ENCODE measurements at regions not wholly inside any gene's neighbourhood (a gene's known extent, or its start where the extent isn't known, plus 50 kb on each side); places are given as distances from the start of the nearest gene placed in this dataset.

- Histone ChIP-seq H3K4me3 (ENCODE audit: low read depth, low read length) (no peak overlapping the region), H3K9me3 (ENCODE audit: control insufficient read depth, insufficient read depth, low read depth, low read length) (no peaks in the 10 kb centered on the region), H3K27ac (ENCODE audit: extremely low read depth, low read depth, low read length) (no peak overlapping the region), H3K36me3 (ENCODE audit: control insufficient read depth in 2 of 2, insufficient read depth in 1 of 2, low read length in 2 of 2) (no peaks in the 10 kb centered on the region), H3K4me1 (ENCODE audit: control insufficient read depth, insufficient read depth, low read length) (no peaks in the 10 kb centered on the region)
- TF ChIP-seq, protein P1, sequence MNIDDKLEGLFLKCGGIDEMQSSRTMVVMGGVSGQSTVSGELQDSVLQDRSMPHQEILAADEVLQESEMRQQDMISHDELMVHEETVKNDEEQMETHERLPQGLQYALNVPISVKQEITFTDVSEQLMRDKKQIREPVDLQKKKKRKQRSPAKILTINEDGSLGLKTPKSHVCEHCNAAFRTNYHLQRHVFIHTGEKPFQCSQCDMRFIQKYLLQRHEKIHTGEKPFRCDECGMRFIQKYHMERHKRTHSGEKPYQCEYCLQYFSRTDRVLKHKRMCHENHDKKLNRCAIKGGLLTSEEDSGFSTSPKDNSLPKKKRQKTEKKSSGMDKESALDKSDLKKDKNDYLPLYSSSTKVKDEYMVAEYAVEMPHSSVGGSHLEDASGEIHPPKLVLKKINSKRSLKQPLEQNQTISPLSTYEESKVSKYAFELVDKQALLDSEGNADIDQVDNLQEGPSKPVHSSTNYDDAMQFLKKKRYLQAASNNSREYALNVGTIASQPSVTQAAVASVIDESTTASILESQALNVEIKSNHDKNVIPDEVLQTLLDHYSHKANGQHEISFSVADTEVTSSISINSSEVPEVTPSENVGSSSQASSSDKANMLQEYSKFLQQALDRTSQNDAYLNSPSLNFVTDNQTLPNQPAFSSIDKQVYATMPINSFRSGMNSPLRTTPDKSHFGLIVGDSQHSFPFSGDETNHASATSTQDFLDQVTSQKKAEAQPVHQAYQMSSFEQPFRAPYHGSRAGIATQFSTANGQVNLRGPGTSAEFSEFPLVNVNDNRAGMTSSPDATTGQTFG (tag by site-specific recombination; IDR thresholded peaks at IDR 0.05; ENCODE audit: borderline replicate concordance): no peak
- TF ChIP-seq, protein P2, sequence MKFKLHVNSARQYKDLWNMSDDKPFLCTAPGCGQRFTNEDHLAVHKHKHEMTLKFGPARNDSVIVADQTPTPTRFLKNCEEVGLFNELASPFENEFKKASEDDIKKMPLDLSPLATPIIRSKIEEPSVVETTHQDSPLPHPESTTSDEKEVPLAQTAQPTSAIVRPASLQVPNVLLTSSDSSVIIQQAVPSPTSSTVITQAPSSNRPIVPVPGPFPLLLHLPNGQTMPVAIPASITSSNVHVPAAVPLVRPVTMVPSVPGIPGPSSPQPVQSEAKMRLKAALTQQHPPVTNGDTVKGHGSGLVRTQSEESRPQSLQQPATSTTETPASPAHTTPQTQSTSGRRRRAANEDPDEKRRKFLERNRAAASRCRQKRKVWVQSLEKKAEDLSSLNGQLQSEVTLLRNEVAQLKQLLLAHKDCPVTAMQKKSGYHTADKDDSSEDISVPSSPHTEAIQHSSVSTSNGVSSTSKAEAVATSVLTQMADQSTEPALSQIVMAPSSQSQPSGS (tag by site-specific recombination; IDR thresholded peaks at IDR 0.05; ENCODE audit: low read depth): no peak
- TF ChIP-seq ZFP69B (tag by site-specific recombination; IDR thresholded peaks at IDR 0.05): no peak
- TF ChIP-seq ZNF280C (tag by site-specific recombination; IDR thresholded peaks at IDR 0.05): no peak
- TF ChIP-seq ZNF843 (tag by site-specific recombination; IDR thresholded peaks at IDR 0.05): no peak
- TF ChIP-seq, protein P3, sequence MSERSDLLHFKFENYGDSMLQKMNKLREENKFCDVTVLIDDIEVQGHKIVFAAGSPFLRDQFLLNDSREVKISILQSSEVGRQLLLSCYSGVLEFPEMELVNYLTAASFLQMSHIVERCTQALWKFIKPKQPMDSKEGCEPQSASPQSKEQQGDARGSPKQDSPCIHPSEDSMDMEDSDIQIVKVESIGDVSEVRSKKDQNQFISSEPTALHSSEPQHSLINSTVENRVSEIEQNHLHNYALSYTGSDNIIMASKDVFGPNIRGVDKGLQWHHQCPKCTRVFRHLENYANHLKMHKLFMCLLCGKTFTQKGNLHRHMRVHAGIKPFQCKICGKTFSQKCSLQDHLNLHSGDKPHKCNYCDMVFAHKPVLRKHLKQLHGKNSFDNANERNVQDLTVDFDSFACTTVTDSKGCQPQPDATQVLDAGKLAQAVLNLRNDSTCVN (tag by site-specific recombination; optimal IDR thresholded peaks at IDR 0.05): no peak
- ChIA-PET CTCF (no interaction called here), POLR2A (no interaction called here)
Measured at GRCh38 chr3:64863226-64864212, 175.7 kb upstream of the ADAMTS9 start.

- ChIA-PET POLR2A (no interaction called here), CTCF (no interaction called here)
- Histone ChIP-seq H3K9me3 (ENCODE audit: control insufficient read depth, insufficient read depth, low read depth, low read length) (no peaks in the 10 kb centered on the region), H3K4me1 (ENCODE audit: control insufficient read depth, insufficient read depth, low read length) (no peaks in the 10 kb centered on the region), H3K27ac (ENCODE audit: extremely low read depth, low read depth, low read length) (no peak overlapping the region), H3K36me3 (ENCODE audit: control insufficient read depth in 2 of 2, insufficient read depth in 1 of 2, low read length in 2 of 2) (no peaks in the 10 kb centered on the region), H3K4me3 (ENCODE audit: low read depth, low read length) (no peak overlapping the region)
- TF ChIP-seq, protein P4, sequence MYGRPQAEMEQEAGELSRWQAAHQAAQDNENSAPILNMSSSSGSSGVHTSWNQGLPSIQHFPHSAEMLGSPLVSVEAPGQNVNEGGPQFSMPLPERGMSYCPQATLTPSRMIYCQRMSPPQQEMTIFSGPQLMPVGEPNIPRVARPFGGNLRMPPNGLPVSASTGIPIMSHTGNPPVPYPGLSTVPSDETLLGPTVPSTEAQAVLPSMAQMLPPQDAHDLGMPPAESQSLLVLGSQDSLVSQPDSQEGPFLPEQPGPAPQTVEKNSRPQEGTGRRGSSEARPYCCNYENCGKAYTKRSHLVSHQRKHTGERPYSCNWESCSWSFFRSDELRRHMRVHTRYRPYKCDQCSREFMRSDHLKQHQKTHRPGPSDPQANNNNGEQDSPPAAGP (tag by site-specific recombination; IDR thresholded peaks at IDR 0.05): no peak
- TF ChIP-seq IKZF3 (tag by site-specific recombination; IDR thresholded peaks at IDR 0.05) (no peak), ZSCAN5A (tag by site-specific recombination; IDR thresholded peaks at IDR 0.05) (no peak), ZNF416 (tag by site-specific recombination; IDR thresholded peaks at IDR 0.05) (no peak), MYNN (tag by site-specific recombination; IDR thresholded peaks at IDR 0.05; ENCODE audit: borderline replicate concordance) (no peak), ZNF621 (tag by site-specific recombination; IDR thresholded peaks at IDR 0.05) (no peak), SETDB1 (IDR thresholded peaks at IDR 0.05; ENCODE audit: insufficient read length, low read length) (no peak), ZFP41 (tag by site-specific recombination; IDR thresholded peaks at IDR 0.05; ENCODE audit: borderline replicate concordance) (no peak), ZNF768 (tag by site-specific recombination; IDR thresholded peaks at IDR 0.05) (no peak), ZNF792 (tag by site-specific recombination; IDR thresholded peaks at IDR 0.05) (no peak), ZNF394 (tag by site-specific recombination; IDR thresholded peaks at IDR 0.05; ENCODE audit: borderline replicate concordance) (no peak), ZNF433 (tag by site-specific recombination; IDR thresholded peaks at IDR 0.05; ENCODE audit: low read depth) (no peak), ZBTB49 (tag by site-specific recombination; IDR thresholded peaks at IDR 0.05; ENCODE audit: low read depth) (no peak), ZNF776 (tag by site-specific recombination; IDR thresholded peaks at IDR 0.05; ENCODE audit: borderline replicate concordance) (no peak)
Measured at GRCh38 chr3:64861684-64862083, 173.9 kb upstream of the ADAMTS9 start.

All from HEK293 (cell line).